PC-3 (cell line): ENCODE measurements at regions not wholly inside any gene's neighbourhood (a gene's known extent, or its start where the extent isn't known, plus 50 kb on each side); places are given as distances from the start of the nearest gene placed in this dataset.

Experiments
- ATAC-seq: fragments of 200-7000 bp; cut with Tn5 transposase; 2 replicates; pipeline ENCODE4 v1.9.1; 2020; ENCODE audit warnings: mild to moderate bottlenecking, moderate library complexity
- BruUV-seq: library from RNA; stranded (reverse); fragments of 400-500 nt; replicated peaks from 2 replicates; lab custom pipeline; 2021; lab: Mats Ljungman, UMichigan
- CTCF ChIA-PET: fragments of 300-600 bp; sonication (Branson Sonifier 250); formaldehyde crosslinking; loops from one replicate; lab custom pipeline; 2022; ENCODE audit warnings: antibody characterized with exemption; lab: Charles Lee
- POLR2A ChIA-PET: fragments of 300-600 bp; sonication (Branson Sonifier 250); formaldehyde crosslinking; loops from one replicate; lab custom pipeline; 2022; ENCODE audit warnings: antibody characterized with exemption; ENCODE audit not compliant: unreplicated experiment; lab: Charles Lee
- DNase-seq: peaks from one replicate; pipeline ENCODE4 v3.0.0-alpha.2; 2015
- H2AFZ ChIP-seq: fragments of 300-600 bp; sonication (generic); 2 replicates; pipeline ENCODE4 v1.6.0; 2016; ENCODE audit warnings: antibody characterized with exemption, low read length
- H3F3A ChIP-seq: fragments of 300-600 bp; sonication (generic); one replicate; pipeline ENCODE4 v1.6.0; 2017; ENCODE audit warnings: antibody characterized with exemption, low read length, control low read depth, mild to moderate bottlenecking; ENCODE audit not compliant: unreplicated experiment
- H3K27ac ChIP-seq: fragments of 300-600 bp; sonication (generic); 2 replicates; pipeline ENCODE4 v1.5.1; 2016; ENCODE audit warnings: mild to moderate bottlenecking, low read length
- H3K27me3 ChIP-seq: fragments of 300-600 bp; sonication (generic); 2 replicates; pipeline ENCODE4 v1.6.1; 2016; ENCODE audit warnings: low read length, mixed read lengths
- H3K36me3 ChIP-seq: fragments of 300-600 bp; sonication (generic); 2 replicates; pipeline ENCODE4 v1.6.1; 2016; ENCODE audit warnings: low read depth, mixed run types, low read length, mixed read lengths
- H3K4me1 ChIP-seq: fragments of 300-600 bp; sonication (generic); 2 replicates; pipeline ENCODE4 v1.5.1; 2016; ENCODE audit warnings: low read length; ENCODE audit not compliant: insufficient read depth
- H3K4me2 ChIP-seq: fragments of 300-600 bp; sonication (generic); 2 replicates; pipeline ENCODE4 v1.6.0; 2016; ENCODE audit warnings: low read length
- H3K4me3 ChIP-seq: fragments of 300-600 bp; sonication (generic); 2 replicates; pipeline ENCODE4 v1.5.1; 2016; ENCODE audit warnings: mild to moderate bottlenecking, low read length, mixed read lengths
- H3K79me2 ChIP-seq: fragments of 300-600 bp; sonication (generic); 2 replicates; pipeline ENCODE4 v1.6.1; 2017; ENCODE audit warnings: low read length, mixed read lengths
- H3K9ac ChIP-seq: fragments of 300-600 bp; sonication (generic); 2 replicates; pipeline ENCODE4 v1.6.0; 2016; ENCODE audit warnings: mild to moderate bottlenecking, low read length
- H3K9me2 ChIP-seq: fragments of 300-600 bp; sonication (generic); replicated peaks from 2 replicates; pipeline ENCODE4 v1.6.1; 2016; ENCODE audit warnings: mixed run types, low read length, mixed read lengths
- H3K9me3 ChIP-seq: fragments of 300-600 bp; sonication (generic); 2 replicates; pipeline ENCODE4 v1.6.1; 2016; ENCODE audit warnings: low read length, mixed read lengths
- H4K20me1 ChIP-seq: fragments of 300-600 bp; sonication (generic); 2 replicates; pipeline ENCODE4 v1.6.1; 2016; ENCODE audit warnings: low read length, mixed read lengths
- EZH2 ChIP-seq: fragments of 300-600 bp; sonication (generic); IDR thresholded peaks from one replicate; pipeline ENCODE4 v1.6.1; 2017; ENCODE audit warnings: antibody characterized with exemption, mild to moderate bottlenecking, low read length; ENCODE audit not compliant: unreplicated experiment
- EZH2phosphoT487 ChIP-seq: fragments of 300-600 bp; sonication (generic); IDR thresholded peaks from 2 replicates; pipeline ENCODE4 v1.6.1; 2018; ENCODE audit warnings: mild to moderate bottlenecking, antibody characterized with exemption, low read length, borderline replicate concordance
- intact Hi-C: fragments of 100-400 bp; cut with micrococcal nuclease; formaldehyde crosslinking; loops from 2 replicates; pipeline ENCODE4 v1.9.0; 2023
- TF ChIP-seq, protein P1 (sequence below): fragments of 300-600 bp; sonication (generic); conservative IDR thresholded peaks from 2 replicates; pipeline ENCODE4 v1.5.1; 2017; ENCODE audit warnings: antibody characterized with exemption, low read depth, mild to moderate bottlenecking, low read length

DNA sequence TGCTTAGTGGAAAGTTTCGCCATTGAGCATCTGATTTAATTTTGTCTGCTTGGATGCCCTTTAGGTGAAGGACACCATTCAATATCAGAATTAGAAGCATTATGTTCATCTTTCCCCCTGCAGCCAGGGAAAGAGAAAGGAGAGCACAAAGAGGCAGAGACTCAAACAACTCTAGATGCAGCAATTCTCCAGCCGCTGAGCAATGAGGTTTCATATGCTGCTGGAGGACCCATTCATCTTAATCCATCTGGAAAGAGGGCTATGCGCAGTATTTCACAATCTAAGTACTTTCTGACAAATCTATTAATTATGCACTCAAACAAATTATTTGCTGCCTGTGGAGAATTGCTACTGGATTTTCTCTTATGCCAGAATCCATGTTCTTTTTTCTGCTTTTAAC is 527.0 kb upstream of the TUSC1 start:
- POLR2A ChIA-PET: no interaction called here

GRCh38 chr9:26193237-26193636 is 515.0 kb upstream of the TUSC1 start:
- Histone ChIP-seq H3K79me2 (no peaks in the 10 kb centered on the region), H3F3A (no peaks in the 10 kb centered on the region), H3K4me3 (no peak overlapping the region), H3K9me2 (no peaks in the 10 kb centered on the region), H3K4me1 (no peaks in the 10 kb centered on the region), H3K27me3 (no peaks in the 10 kb centered on the region), H3K9me3 (no peaks in the 10 kb centered on the region), H4K20me1 (no peaks in the 10 kb centered on the region), H3K9ac (no peak overlapping the region), H3K27ac (no peak overlapping the region), H2AFZ (no peak overlapping the region), H3K4me2 (no peak overlapping the region), H3K36me3 (no peaks in the 10 kb centered on the region; the same call in 1 of the 2 replicates)
- ChIA-PET POLR2A (no interaction called here), CTCF (no interaction called here)
- no peak for DNase-seq
- TF ChIP-seq EZH2: no peak
- TF ChIP-seq EZH2phosphoT487: no peak
- TF ChIP-seq, protein P1, sequence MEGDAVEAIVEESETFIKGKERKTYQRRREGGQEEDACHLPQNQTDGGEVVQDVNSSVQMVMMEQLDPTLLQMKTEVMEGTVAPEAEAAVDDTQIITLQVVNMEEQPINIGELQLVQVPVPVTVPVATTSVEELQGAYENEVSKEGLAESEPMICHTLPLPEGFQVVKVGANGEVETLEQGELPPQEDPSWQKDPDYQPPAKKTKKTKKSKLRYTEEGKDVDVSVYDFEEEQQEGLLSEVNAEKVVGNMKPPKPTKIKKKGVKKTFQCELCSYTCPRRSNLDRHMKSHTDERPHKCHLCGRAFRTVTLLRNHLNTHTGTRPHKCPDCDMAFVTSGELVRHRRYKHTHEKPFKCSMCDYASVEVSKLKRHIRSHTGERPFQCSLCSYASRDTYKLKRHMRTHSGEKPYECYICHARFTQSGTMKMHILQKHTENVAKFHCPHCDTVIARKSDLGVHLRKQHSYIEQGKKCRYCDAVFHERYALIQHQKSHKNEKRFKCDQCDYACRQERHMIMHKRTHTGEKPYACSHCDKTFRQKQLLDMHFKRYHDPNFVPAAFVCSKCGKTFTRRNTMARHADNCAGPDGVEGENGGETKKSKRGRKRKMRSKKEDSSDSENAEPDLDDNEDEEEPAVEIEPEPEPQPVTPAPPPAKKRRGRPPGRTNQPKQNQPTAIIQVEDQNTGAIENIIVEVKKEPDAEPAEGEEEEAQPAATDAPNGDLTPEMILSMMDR: no peak
- intact Hi-C loops: no loop called here
- no peak for ATAC-seq
- no TSS peak for BruUV-seq

More for the DNA sequence above, 527.0 kb upstream of the TUSC1 start:
- Histone ChIP-seq H3K79me2 (no peaks in the 10 kb centered on the region), H3K36me3 (no peaks in the 10 kb centered on the region), H4K20me1 (no peaks in the 10 kb centered on the region), H3K9me3 (no peaks in the 10 kb centered on the region), H3K4me3 (no peak overlapping the region), H3K4me1 (no peaks in the 10 kb centered on the region), H2AFZ (no peak overlapping the region), H3K27ac (no peak overlapping the region), H3K9ac (no peak overlapping the region), H3K4me2 (no peak overlapping the region), H3K9me2 (no peaks in the 10 kb centered on the region), H3K27me3 (no peaks in the 10 kb centered on the region), H3F3A (no peaks in the 10 kb centered on the region)
- DNase-seq (no peak), ATAC-seq (no peak)
- CTCF ChIA-PET: no interaction called here
- no TSS peak for BruUV-seq
- intact Hi-C loops: no loop called here
- TF ChIP-seq, protein P1: no peak
- TF ChIP-seq EZH2: no peak
- TF ChIP-seq EZH2phosphoT487: no peak

GRCh38 chr9:26191711-26192110 is 513.5 kb upstream of the TUSC1 start:
- ATAC-seq (no peak), DNase-seq (no peak)
- no peaks in the 10 kb centered on the region for H3K4me1 ChIP-seq
- BruUV-seq: no TSS peak
- no peaks in the 10 kb centered on the region for H3K27me3 ChIP-seq
- no peaks in the 10 kb centered on the region; the same call in 1 of the 2 replicates for H3K36me3 ChIP-seq
- ChIA-PET CTCF (no interaction called here), POLR2A (no interaction called here)
- H4K20me1 ChIP-seq: no peaks in the 10 kb centered on the region
- no peak overlapping the region for H2AFZ ChIP-seq
- no peaks in the 10 kb centered on the region for H3K9me3 ChIP-seq
- no peak overlapping the region for H3K4me3 ChIP-seq
- H3K79me2 ChIP-seq: no peaks in the 10 kb centered on the region
- no peak overlapping the region for H3K9ac ChIP-seq
- no peaks in the 10 kb centered on the region for H3K9me2 ChIP-seq
- no peak overlapping the region for H3K27ac ChIP-seq
- TF ChIP-seq EZH2phosphoT487: no peak
- no peak for TF ChIP-seq EZH2
- TF ChIP-seq, protein P1: no peak
- intact Hi-C loops: no loop called here
- H3F3A ChIP-seq: no peaks in the 10 kb centered on the region
- no peak overlapping the region for H3K4me2 ChIP-seq
